Gastrocnemius medialis (tissue), 4 donors: ENCODE measurements at regions not wholly inside any gene's neighbourhood (a gene's known extent, or its start where the extent isn't known, plus 50 kb on each side); places are given as distances from the start of the nearest gene placed in this dataset.

Source experiments
- ATAC-seq, 2 donors: fragments of 150-250 bp; one replicate each; pipeline ENCODE4 v1.9.1; 2016
- DNase-seq, 2 donors: peaks; one replicate each; pipeline ENCODE4 v3.0.0-alpha.2; 2019
- H3K27ac ChIP-seq, 4 donors: fragments of 200-600 bp; sonication (generic); 1 replicate in 1 of 4; 2 replicates in 3 of 4; pipeline ENCODE4 v1.5.1; 2016 to 2018; ENCODE audit warnings: mild to moderate bottlenecking in 2 of 4, moderate library complexity in 1 of 4
- H3K27me3 ChIP-seq, 3 donors: fragments of 200-600 bp; sonication (generic) in 2 of 3; 1 replicate in 1 of 3; 2 replicates in 2 of 3; pipeline versions ENCODE4 v1.5.1 to v1.6.0; 2016 to 2019; ENCODE audit warnings: mild to moderate bottlenecking in 1 of 3, moderate library complexity in 1 of 3
- H3K36me3 ChIP-seq, 2 donors: fragments of 200-600 bp; sonication (generic) in 1 of 2; one replicate each; pipeline ENCODE4 v1.5.1; 2017 to 2018
- H3K4me1 ChIP-seq, 2 donors: fragments of 200-600 bp; sonication (generic) in 1 of 2; one replicate each; pipeline ENCODE4 v1.5.1; 2016 to 2017; ENCODE audit warnings: mild to moderate bottlenecking in 2 of 2
- H3K4me3 ChIP-seq, 4 donors: fragments of 200-600 bp; sonication (generic) in 3 of 4; 1 replicate in 1 of 4; 2 replicates in 3 of 4; pipeline ENCODE4 v1.5.1; 2016 to 2019; ENCODE audit warnings: mild to moderate bottlenecking in 2 of 4
- H3K9me3 ChIP-seq, 3 donors: fragments of 200-600 bp; sonication (generic) in 2 of 3; 1 replicate in 1 of 3; 2 replicates in 2 of 3; pipeline ENCODE4 v1.5.1; 2016 to 2019
- CTCF ChIP-seq, 5 experiments: fragments of 450-650 bp in 3 of 5; fragments of 200-600 bp in 2 of 5; sonication (generic) in 2 of 5; IDR thresholded peaks in 4 of 5; conservative IDR thresholded peaks in 1 of 5; 1 replicate in 4 of 5; 2 replicates in 1 of 5; pipeline ENCODE4 v1.5.1; 2016 to 2019; ENCODE audit warnings: antibody characterized with exemption in 5 of 5, mild to moderate bottlenecking in 3 of 5, moderate library complexity in 3 of 5
- POLR2A ChIP-seq, 2 donors: fragments of 450-650 bp; IDR thresholded peaks; one replicate each; pipeline ENCODE4 v1.6.1; 2017; ENCODE audit warnings: antibody characterized with exemption in 2 of 2, mild to moderate bottlenecking in 2 of 2, moderate library complexity in 2 of 2
- in situ Hi-C, 4 donors: fragments of 200-750 bp; cut with MboI; loops; one replicate each; pipeline versions ENCODE4 v1.15.0 to v1.8.0; 2017; ENCODE audit warnings: low sequenced_read_pairs in 4 of 4
- intact Hi-C: fragments of 100-400 bp; cut with DNase I; formaldehyde crosslinking; loops from one replicate; pipeline ENCODE4 v1.15.1; 2023; ENCODE audit warnings: low total_unique reads

- no peaks in the 10 kb centered on the region for H3K27me3 ChIP-seq
- no peak for ATAC-seq
- in situ Hi-C loops, result no loop called here
These were observed 494.4 kb downstream of the TMA16 start for GRCh38 chr4:163988865-163989264.

GRCh38 chr4:163991298-163991865 is 496.9 kb downstream of the TMA16 start:
- intact Hi-C loops, result no loop called here
- Histone ChIP-seq H3K27ac (no peak overlapping the region), H3K27me3 (no peaks in the 10 kb centered on the region), H3K4me3 (no peak overlapping the region), H3K36me3 (no peaks in the 10 kb centered on the region), H3K9me3 (no peaks in the 10 kb centered on the region), H3K4me1 (no peaks in the 10 kb centered on the region)
- DNase-seq, result no peak
- TF ChIP-seq CTCF (IDR thresholded peaks at IDR 0.05 in 4 of 5, conservative IDR thresholded peaks at IDR 0.05 in 1 of 5), result no peak
- no peak for TF ChIP-seq POLR2A (IDR thresholded peaks at IDR 0.05)
- in situ Hi-C loops, result no loop called here
- ATAC-seq, result no peak

More at GRCh38 chr4:163988865-163989264, 494.4 kb downstream of the TMA16 start:
- Histone ChIP-seq H3K4me1 (no peaks in the 10 kb centered on the region), H3K36me3 (no peaks in the 10 kb centered on the region), H3K27ac (no peak overlapping the region), H3K4me3 (no peak overlapping the region), H3K9me3 (no peaks in the 10 kb centered on the region)
- TF ChIP-seq POLR2A (IDR thresholded peaks at IDR 0.05) (no peak), CTCF (IDR thresholded peaks at IDR 0.05 in 4 of 5, conservative IDR thresholded peaks at IDR 0.05 in 1 of 5) (no peak)
- no peak for DNase-seq
- intact Hi-C loops, result no loop called here

GRCh38 chr4:164009435-164009834 is 514.9 kb downstream of the TMA16 start:
- in situ Hi-C loops (no loop called here), intact Hi-C loops (no loop called here)
- no peaks in the 10 kb centered on the region for H3K9me3 ChIP-seq
- ATAC-seq (no peak), DNase-seq (no peak)
- H3K27me3 ChIP-seq, result no peaks in the 10 kb centered on the region
- TF ChIP-seq POLR2A (IDR thresholded peaks at IDR 0.05) (no peak), CTCF (IDR thresholded peaks at IDR 0.05 in 4 of 5, conservative IDR thresholded peaks at IDR 0.05 in 1 of 5) (no peak)
- no peak overlapping the region for H3K27ac ChIP-seq
- H3K4me3 ChIP-seq, result no peak overlapping the region
- H3K36me3 ChIP-seq, result no peaks in the 10 kb centered on the region
- H3K4me1 ChIP-seq, result no peaks in the 10 kb centered on the region

- no peak for DNase-seq
These were observed 517.3 kb downstream of the TMA16 start for GRCh38 chr4:164011791-164012190.

More at GRCh38 chr4:164011791-164012190, 517.3 kb downstream of the TMA16 start:
- Histone ChIP-seq H3K27me3 (no peaks in the 10 kb centered on the region), H3K4me1 (no peaks in the 10 kb centered on the region), H3K27ac (no peak overlapping the region), H3K4me3 (no peak overlapping the region), H3K36me3 (no peaks in the 10 kb centered on the region), H3K9me3 (no peaks in the 10 kb centered on the region)
- in situ Hi-C loops (no loop called here), intact Hi-C loops (no loop called here)
- TF ChIP-seq POLR2A (IDR thresholded peaks at IDR 0.05), result no peak
- no peak for TF ChIP-seq CTCF (IDR thresholded peaks at IDR 0.05 in 4 of 5, conservative IDR thresholded peaks at IDR 0.05 in 1 of 5)
- no peak for ATAC-seq
